ENCODE measurements at regions not wholly inside any gene's neighbourhood (a gene's known extent, or its start where the extent isn't known, plus 50 kb on each side); places are given as distances from the start of the nearest gene placed in this dataset.

DNA sequence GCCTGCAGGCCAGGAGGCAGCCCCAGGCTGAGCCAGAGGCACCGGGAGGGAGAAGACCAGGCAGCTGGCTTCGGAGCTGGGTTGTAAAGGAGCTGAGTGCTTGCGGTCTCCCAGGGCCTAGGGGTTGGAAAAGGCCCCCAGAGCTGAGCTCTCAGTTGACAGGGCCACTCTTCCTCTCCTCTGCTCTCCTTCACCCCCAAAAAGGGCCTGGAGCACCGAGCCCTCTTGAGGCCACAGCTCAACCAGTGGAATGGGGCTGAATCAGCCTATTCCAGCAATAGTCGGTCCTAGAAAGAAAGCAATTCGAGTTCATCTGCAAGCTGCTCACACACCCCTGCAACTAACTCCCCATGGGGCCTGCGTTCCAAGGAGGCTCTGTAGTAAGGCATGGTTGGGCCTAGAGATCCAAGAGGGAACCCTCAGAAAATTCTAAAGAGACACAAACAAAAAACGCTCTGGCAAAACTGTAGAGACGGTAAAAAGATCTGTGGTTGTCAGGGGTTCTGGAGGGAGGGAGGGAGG, 205.0 kb downstream of the BUD13 start:
- no peak for TF ChIP-seq POLR2A (IDR thresholded peaks at IDR 0.05)
- TF ChIP-seq POLR2AphosphoS5 (IDR thresholded peaks at IDR 0.05), result no peak
- TF ChIP-seq, protein P1, sequence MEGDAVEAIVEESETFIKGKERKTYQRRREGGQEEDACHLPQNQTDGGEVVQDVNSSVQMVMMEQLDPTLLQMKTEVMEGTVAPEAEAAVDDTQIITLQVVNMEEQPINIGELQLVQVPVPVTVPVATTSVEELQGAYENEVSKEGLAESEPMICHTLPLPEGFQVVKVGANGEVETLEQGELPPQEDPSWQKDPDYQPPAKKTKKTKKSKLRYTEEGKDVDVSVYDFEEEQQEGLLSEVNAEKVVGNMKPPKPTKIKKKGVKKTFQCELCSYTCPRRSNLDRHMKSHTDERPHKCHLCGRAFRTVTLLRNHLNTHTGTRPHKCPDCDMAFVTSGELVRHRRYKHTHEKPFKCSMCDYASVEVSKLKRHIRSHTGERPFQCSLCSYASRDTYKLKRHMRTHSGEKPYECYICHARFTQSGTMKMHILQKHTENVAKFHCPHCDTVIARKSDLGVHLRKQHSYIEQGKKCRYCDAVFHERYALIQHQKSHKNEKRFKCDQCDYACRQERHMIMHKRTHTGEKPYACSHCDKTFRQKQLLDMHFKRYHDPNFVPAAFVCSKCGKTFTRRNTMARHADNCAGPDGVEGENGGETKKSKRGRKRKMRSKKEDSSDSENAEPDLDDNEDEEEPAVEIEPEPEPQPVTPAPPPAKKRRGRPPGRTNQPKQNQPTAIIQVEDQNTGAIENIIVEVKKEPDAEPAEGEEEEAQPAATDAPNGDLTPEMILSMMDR (IDR thresholded peaks at IDR 0.05), result no peak
- Histone ChIP-seq H3K4me1 (replicated peaks) (no peaks in the 10 kb centered on the region), H3K27me3 (replicated peaks; ENCODE audit: insufficient read depth) (no peaks in the 10 kb centered on the region), H3K27ac (no peak overlapping the region), H3K9me3 (no peaks in the 10 kb centered on the region), H3K4me3 (no peak overlapping the region), H3K36me3 (no peaks in the 10 kb centered on the region)
- 73% methylated on average over 9 of the region's 9 CpGs for WGBS
- DNase-seq (ENCODE audit: low spot score), result no peak
- intact Hi-C loops (cut with DNase I), result no loop called here

- Histone ChIP-seq H3K36me3 (no peaks in the 10 kb centered on the region), H3K9me3 (no peaks in the 10 kb centered on the region), H3K4me1 (replicated peaks) (no peaks in the 10 kb centered on the region), H3K4me3 (no peak overlapping the region), H3K27me3 (replicated peaks; ENCODE audit: insufficient read depth) (no peaks in the 10 kb centered on the region), H3K27ac (no peak overlapping the region)
- TF ChIP-seq POLR2AphosphoS5 (IDR thresholded peaks at IDR 0.05), result no peak
- TF ChIP-seq POLR2A (IDR thresholded peaks at IDR 0.05), result no peak
- TF ChIP-seq, protein P1 (IDR thresholded peaks at IDR 0.05), result no peak
- intact Hi-C loops (cut with DNase I), result no loop called here
- no peak for DNase-seq (ENCODE audit: low spot score)
- 43% methylated on average over 6 of the region's 6 CpGs for WGBS
Observed at GRCh38 chr11:116563712-116564047, 209.1 kb downstream of the BUD13 start.

GRCh38 chr11:116563028-116563711, 209.6 kb downstream of the BUD13 start:
- Histone ChIP-seq H3K9me3 (no peaks in the 10 kb centered on the region), H3K4me1 (replicated peaks) (no peaks in the 10 kb centered on the region), H3K4me3 (no peak overlapping the region), H3K27me3 (replicated peaks; ENCODE audit: insufficient read depth) (no peaks in the 10 kb centered on the region), H3K27ac (no peak overlapping the region), H3K36me3 (no peaks in the 10 kb centered on the region)
- no peak for TF ChIP-seq POLR2AphosphoS5 (IDR thresholded peaks at IDR 0.05)
- TF ChIP-seq, protein P1 (IDR thresholded peaks at IDR 0.05), result no peak
- TF ChIP-seq POLR2A (IDR thresholded peaks at IDR 0.05), result no peak
- 28% methylated on average over 10 of the region's 10 CpGs for WGBS
- DNase-seq (ENCODE audit: low spot score), result no peak
- intact Hi-C loops (cut with DNase I), result no loop called here

- no peaks in the 10 kb centered on the region for H3K9me3 ChIP-seq
- WGBS, result 71% methylated on average over 3 of the region's 3 CpGs
- no peaks in the 10 kb centered on the region for H3K27me3 ChIP-seq (replicated peaks; ENCODE audit: insufficient read depth)
- no peak overlapping the region for H3K4me3 ChIP-seq
- intact Hi-C loops (cut with DNase I), result no loop called here
- DNase-seq (ENCODE audit: low spot score), result no peak
- TF ChIP-seq POLR2AphosphoS5 (IDR thresholded peaks at IDR 0.05), result no peak
- TF ChIP-seq, protein P1 (IDR thresholded peaks at IDR 0.05), result no peak
- no peak overlapping the region for H3K27ac ChIP-seq
- H3K4me1 ChIP-seq (replicated peaks), result no peaks in the 10 kb centered on the region
- no peaks in the 10 kb centered on the region for H3K36me3 ChIP-seq
Observed at GRCh38 chr11:116560589-116560988, 212.2 kb downstream of the BUD13 start.

DNA sequence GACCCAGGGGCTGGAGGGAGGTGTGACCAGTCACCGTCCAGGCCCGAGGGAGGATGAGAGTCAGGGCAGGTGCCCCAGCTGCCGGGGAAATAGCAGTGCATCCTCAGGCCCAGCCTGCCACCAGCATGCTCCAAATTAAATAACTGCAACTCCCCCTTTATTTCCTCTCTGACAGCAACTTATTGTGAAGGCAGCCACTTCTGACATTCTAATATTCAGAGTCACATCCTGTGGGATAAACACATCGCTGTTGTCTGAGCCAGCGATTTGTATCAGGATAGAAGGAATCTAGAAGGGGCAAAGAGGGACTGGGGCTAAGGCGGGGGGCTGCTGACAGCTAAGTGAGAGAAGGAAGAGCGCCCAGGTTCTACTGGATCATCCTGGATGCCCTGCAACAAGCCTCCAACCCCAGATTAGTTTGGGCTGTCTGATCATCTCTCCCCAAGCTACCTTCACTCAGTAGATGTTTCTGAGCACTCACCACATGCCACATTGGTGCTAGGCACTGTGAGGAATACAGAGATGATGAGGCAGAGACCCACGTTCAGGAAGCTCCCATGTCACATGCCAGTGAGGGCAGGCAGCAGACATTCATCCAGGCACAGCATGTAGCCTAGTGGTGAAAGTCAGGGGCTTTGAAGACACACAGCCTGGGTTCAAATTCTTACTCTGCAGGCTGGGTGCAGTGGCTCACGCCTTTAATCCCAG, 214.1 kb downstream of the BUD13 start:
- Histone ChIP-seq H3K36me3 (no peaks in the 10 kb centered on the region), H3K27me3 (replicated peaks; ENCODE audit: insufficient read depth) (no peaks in the 10 kb centered on the region), H3K4me3 (no peak overlapping the region), H3K9me3 (no peaks in the 10 kb centered on the region), H3K27ac (no peak overlapping the region), H3K4me1 (replicated peaks) (no peaks in the 10 kb centered on the region)
- DNase-seq (ENCODE audit: low spot score), result no peak
- TF ChIP-seq, protein P1 (IDR thresholded peaks at IDR 0.05), result no peak
- TF ChIP-seq POLR2AphosphoS5 (IDR thresholded peaks at IDR 0.05), result no peak
- intact Hi-C loops (cut with DNase I), result no loop called here
- WGBS, result 56% methylated on average over 9 of the region's 9 CpGs

All from prostate gland (tissue), 2 donors.